ENCODE measurements at regions not wholly inside any gene's neighbourhood (a gene's known extent, or its start where the extent isn't known, plus 50 kb on each side); places are given as distances from the start of the nearest gene placed in this dataset.
A peak's percentile ranks its signal among the peaks of the same experiment; 100 is the strongest.

DNA sequence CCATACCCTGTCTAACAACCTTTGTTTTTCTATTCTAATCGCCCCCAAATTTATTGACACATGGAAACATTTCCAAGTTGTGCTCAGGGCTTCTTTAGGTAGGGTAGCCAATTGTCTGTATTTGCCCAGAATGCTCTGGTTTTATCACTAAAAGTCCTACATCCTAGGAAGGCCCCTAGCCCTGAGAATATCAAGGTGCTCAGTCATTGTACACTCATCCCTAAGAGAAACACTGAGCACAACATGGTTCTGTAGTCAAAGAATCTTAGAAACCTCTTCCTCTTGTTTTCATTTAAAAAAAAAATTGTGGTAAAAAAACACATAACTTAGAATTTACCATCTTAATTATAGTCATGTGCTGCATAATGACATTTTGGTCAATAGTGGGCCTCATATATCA, 69.0 kb upstream of the BASP1 start:
- H3K4me3 ChIP-seq (ENCODE audit: low read depth, low read length) = no peak overlapping the region
- no peak for DNase-seq (ENCODE audit: low read depth, low spot score)
- in situ Hi-C loops (cut with HindIII; ENCODE audit: low sequenced_read_pairs) = no loop called here
- TF ChIP-seq, protein P1, sequence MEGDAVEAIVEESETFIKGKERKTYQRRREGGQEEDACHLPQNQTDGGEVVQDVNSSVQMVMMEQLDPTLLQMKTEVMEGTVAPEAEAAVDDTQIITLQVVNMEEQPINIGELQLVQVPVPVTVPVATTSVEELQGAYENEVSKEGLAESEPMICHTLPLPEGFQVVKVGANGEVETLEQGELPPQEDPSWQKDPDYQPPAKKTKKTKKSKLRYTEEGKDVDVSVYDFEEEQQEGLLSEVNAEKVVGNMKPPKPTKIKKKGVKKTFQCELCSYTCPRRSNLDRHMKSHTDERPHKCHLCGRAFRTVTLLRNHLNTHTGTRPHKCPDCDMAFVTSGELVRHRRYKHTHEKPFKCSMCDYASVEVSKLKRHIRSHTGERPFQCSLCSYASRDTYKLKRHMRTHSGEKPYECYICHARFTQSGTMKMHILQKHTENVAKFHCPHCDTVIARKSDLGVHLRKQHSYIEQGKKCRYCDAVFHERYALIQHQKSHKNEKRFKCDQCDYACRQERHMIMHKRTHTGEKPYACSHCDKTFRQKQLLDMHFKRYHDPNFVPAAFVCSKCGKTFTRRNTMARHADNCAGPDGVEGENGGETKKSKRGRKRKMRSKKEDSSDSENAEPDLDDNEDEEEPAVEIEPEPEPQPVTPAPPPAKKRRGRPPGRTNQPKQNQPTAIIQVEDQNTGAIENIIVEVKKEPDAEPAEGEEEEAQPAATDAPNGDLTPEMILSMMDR (IDR thresholded peaks at IDR 0.05; ENCODE audit: low read depth, low read length) = no peak

DNA sequence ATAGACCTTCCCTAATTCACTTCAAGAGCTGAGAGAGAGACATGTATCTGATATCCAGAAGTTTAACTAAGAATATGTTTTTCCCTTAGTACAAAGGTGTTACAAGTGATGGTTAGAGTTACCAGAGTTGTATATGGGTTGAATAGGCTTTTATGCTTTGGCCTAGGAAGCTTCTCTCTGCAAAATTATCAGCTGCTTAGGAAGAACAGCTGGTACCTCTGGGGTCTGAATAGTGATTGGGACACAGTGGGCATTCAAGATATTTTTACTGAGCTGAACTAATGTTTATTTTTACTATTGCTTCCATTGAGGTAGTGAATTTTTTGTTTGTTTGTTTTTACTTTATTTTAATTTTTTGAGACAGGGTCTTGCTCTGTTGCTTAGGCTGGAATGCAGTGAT, 67.6 kb upstream of the BASP1 start:
- H3K4me3 ChIP-seq (ENCODE audit: low read depth, low read length) = no peak overlapping the region
- no peak for DNase-seq (ENCODE audit: low read depth, low spot score)
- TF ChIP-seq, protein P1 (IDR thresholded peaks at IDR 0.05; ENCODE audit: low read depth, low read length) = no peak
- in situ Hi-C loops (cut with HindIII; ENCODE audit: low sequenced_read_pairs) = no loop called here

DNA sequence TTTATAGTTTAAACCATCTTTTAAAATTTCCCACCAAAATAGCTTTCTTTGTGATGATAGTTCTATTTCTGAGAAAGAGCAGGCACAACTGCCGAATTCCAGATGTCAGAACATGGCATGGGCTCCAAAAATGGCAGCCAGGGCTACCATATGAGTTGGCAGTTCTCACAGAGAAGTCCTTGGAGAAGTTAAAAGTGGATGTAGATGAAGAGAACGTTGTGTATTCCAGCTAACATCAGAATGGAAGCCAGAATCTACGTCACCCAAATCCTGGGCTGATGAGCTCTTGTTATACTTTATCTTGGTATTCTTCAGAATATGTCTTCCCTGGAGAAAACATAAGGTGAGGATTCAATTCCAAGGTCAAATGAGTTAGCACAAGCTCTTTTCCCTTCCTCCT, 66.9 kb upstream of the BASP1 start:
- H3K4me3 ChIP-seq (ENCODE audit: low read depth, low read length) = no peak overlapping the region
- no peak for DNase-seq (ENCODE audit: low read depth, low spot score)
- TF ChIP-seq, protein P1 (IDR thresholded peaks at IDR 0.05; ENCODE audit: low read depth, low read length) = no peak
- in situ Hi-C loops (cut with HindIII; ENCODE audit: low sequenced_read_pairs) = no loop called here

DNA sequence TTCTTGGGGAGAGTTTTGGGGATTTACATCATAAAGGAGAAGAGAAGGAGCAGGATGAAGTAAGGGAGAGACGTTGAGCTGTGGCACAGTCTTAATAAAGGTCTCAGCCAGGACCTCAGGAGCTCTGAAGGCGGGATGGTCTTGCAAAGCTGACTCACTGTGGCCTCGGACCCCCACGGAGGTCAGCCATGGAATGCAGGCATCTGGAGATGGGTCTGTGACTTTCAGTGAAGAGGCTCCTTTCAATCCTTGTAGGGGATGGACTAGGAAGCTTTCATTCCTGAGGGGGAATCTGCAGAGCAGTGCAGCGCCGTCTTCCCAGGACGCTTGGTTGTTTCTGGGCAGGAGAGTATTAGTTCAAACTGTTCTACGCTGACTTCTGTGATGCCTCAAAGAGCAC, 65.7 kb upstream of the BASP1 start:
- H3K4me3 ChIP-seq (ENCODE audit: low read depth, low read length) = no peak overlapping the region
- TF ChIP-seq, protein P1 (IDR thresholded peaks at IDR 0.05; ENCODE audit: low read depth, low read length) = no peak
- DNase-seq (ENCODE audit: low read depth, low spot score) = peak; percentile 37
- in situ Hi-C loops (cut with HindIII; ENCODE audit: low sequenced_read_pairs) = no loop called here

DNA sequence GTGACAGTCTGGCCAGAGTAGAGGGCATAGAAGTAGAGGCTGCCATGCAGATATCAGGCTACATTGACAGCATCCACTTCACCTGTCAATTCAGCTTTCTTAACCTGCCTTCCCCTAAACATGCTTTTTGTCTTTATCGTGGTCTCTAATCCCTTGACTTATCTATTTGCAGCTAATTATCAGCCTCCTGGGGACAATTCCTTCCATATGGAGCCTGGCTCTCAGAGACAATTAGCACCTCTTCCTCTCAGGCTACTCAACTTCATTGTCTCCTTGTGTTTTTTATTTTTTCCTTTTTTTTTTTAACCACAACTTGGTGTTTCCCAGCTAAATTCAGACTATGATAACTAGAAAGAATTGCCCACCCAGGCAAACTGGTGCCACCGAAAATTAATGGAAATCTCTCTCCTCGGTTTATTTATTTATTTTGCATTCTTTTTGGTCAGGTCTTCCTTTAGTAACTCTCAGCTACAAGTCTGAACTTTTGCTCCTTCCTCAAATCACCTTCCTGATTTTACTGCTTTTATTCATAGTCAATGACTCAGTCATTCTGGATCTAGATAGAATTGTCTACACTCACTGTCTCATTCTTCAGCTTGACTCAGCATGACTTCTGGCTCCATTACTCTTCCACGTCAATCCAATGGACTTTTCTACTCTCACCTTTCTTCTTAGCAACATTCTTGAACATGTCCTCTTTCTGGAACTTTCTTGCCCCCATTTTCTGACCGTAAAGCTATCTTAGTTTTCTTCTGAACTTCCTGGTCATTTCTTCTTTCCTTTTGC, 63.0 kb upstream of the BASP1 start:
- DNase-seq (ENCODE audit: low read depth, low spot score) = peak; percentile 68
- TF ChIP-seq, protein P1 (IDR thresholded peaks at IDR 0.05; ENCODE audit: low read depth, low read length) = no peak
- no peak overlapping the region for H3K4me3 ChIP-seq (ENCODE audit: low read depth, low read length)
- in situ Hi-C loops (cut with HindIII; ENCODE audit: low sequenced_read_pairs) = no loop called here

DNA sequence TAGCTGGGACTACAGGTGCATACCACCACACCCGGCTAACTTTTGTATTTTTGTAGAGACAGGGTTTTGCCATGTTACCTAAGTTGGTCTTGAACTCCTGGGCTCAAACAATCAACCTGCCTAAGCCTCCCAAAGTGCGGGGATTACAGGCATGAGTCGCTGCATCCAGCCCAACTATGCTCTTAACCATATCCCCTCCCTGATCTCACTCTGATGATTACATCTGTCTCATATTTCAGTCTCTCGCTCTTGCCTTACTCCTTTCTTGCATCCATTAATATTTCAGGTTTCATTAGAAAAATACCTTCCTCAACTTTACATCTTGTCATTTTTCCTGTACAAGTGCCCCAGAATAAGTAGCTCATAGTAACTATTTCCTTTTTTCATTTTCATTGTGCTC, 61.0 kb upstream of the BASP1 start:
- H3K4me3 ChIP-seq (ENCODE audit: low read depth, low read length) = no peak overlapping the region
- TF ChIP-seq, protein P1 (IDR thresholded peaks at IDR 0.05; ENCODE audit: low read depth, low read length) = no peak
- no peak for DNase-seq (ENCODE audit: low read depth, low spot score)
- in situ Hi-C loops (cut with HindIII; ENCODE audit: low sequenced_read_pairs) = no loop called here
